GM12878 (cell line): ENCODE measurements at regions not wholly inside any gene's neighbourhood (a gene's known extent, or its start where the extent isn't known, plus 50 kb on each side); places are given as distances from the start of the nearest gene placed in this dataset.

Experiments
- ATAC-seq: fragments of 200-7000 bp; cut with Tn5 transposase; 3 replicates; pipeline ENCODE4 v1.9.1; 2020; ENCODE audit warnings: mild to moderate bottlenecking, moderate library complexity
- BruUV-seq: library from RNA; stranded (reverse); fragments of 400-500 nt; replicated peaks from 2 replicates; lab custom pipeline; 2021; lab: Mats Ljungman, UMichigan
- CTCF ChIA-PET: fragments of 300-600 bp; sonication (Branson Sonifier 250); formaldehyde crosslinking; extraction: SDS; loops from one replicate; lab custom pipeline; 2021; ENCODE audit warnings: inconsistent platforms; lab: Yijun Ruan, JAX
- POLR2A ChIA-PET: fragments of 350-600 bp; formaldehyde crosslinking; extraction: SDS; loops from one replicate; lab custom pipeline; 2021; ENCODE audit warnings: inconsistent platforms; lab: Charles Lee
- RAD21 ChIA-PET: fragments of 300-600 bp; sonication (Branson Sonifier 250); formaldehyde crosslinking; loops from one replicate; lab custom pipeline; 2023; ENCODE audit warnings: antibody characterized with exemption; ENCODE audit not compliant: unreplicated experiment; lab: Charles Lee
- SMC1A ChIA-PET: fragments of 300-600 bp; sonication (Branson Sonifier 250); formaldehyde crosslinking; loops from one replicate; lab custom pipeline; 2023; ENCODE audit not compliant: unreplicated experiment, uncharacterized antibody; lab: Charles Lee
- DNase-seq: peaks from one replicate; pipeline ENCODE4 v3.0.0-alpha.2; 2011; ENCODE audit warnings: low read depth, low spot score
- FAIRE-seq: peaks from 3 replicates; lab custom pipeline; 2011; peaks lifted over from hg19 to GRCh38; lab: Jason Lieb, UNC
- H2AFZ ChIP-seq: 2 replicates; pipeline ENCODE4 v1.6.0; 2011; ENCODE audit warnings: low read depth, low read length, control low read depth; ENCODE audit not compliant: control insufficient read depth
- H3K27ac ChIP-seq: 2 replicates; pipeline ENCODE4 v1.5.1; 2011; ENCODE audit warnings: control low read depth; ENCODE audit not compliant: control insufficient read depth, insufficient read depth
- H3K27me3 ChIP-seq, 2 experiments: replicated peaks in 1 of 2; 2 replicates each; pipeline versions ENCODE4 v1.6.0 to v1.6.1; 2011; ENCODE audit warnings: low read length in 1 of 2; ENCODE audit not compliant: control insufficient read depth in 2 of 2, insufficient read depth in 2 of 2
- H3K36me3 ChIP-seq, 2 experiments: 2 replicates each; pipeline ENCODE4 v1.5.1; 2011; ENCODE audit warnings: low read length in 1 of 2; ENCODE audit not compliant: control insufficient read depth in 2 of 2, insufficient read depth in 2 of 2
- H3K4me1 ChIP-seq: 2 replicates; pipeline ENCODE4 v1.6.1; 2011; ENCODE audit warnings: mild to moderate bottlenecking, low read length, moderate library complexity, mixed read lengths; ENCODE audit not compliant: control insufficient read depth, insufficient read depth
- H3K4me2 ChIP-seq: 2 replicates; pipeline ENCODE4 v1.6.0; 2011; ENCODE audit warnings: control low read depth; ENCODE audit not compliant: control insufficient read depth, insufficient read depth
- H3K4me3 ChIP-seq: fragments of 200-600 bp; sonication (generic); 2 replicates; pipeline ENCODE4 v1.5.1; 2016
- H3K79me2 ChIP-seq: 2 replicates; pipeline ENCODE4 v1.6.0; 2011; ENCODE audit warnings: low read length; ENCODE audit not compliant: control insufficient read depth, insufficient read depth
- H3K9ac ChIP-seq: 2 replicates; pipeline ENCODE4 v1.8.0; 2011; ENCODE audit warnings: low read length, control low read depth, mixed read lengths; ENCODE audit not compliant: control insufficient read depth, insufficient read depth
- H3K9me3 ChIP-seq: replicated peaks from 3 replicates; pipeline ENCODE4 v1.5.1; 2011; ENCODE audit warnings: mild to moderate bottlenecking, low read length; ENCODE audit not compliant: control insufficient read depth, insufficient read depth
- H4K20me1 ChIP-seq: 2 replicates; pipeline ENCODE4 v1.6.0; 2011; ENCODE audit not compliant: control insufficient read depth, insufficient read depth
- CEBPB ChIP-seq, 2 experiments: fragments of 150-350 bp in 1 of 2; IDR thresholded peaks; 2 replicates each; pipeline ENCODE4 v1.6.1; 2012 to 2014; ENCODE audit warnings: low read depth in 2 of 2, low read length in 2 of 2, borderline replicate concordance in 1 of 2, inconsistent platforms in 1 of 2
- CREB1 ChIP-seq: IDR thresholded peaks from 2 replicates; pipeline ENCODE4 v1.6.1; 2012; ENCODE audit warnings: low read depth, mild to moderate bottlenecking, inconsistent platforms
- EZH2 ChIP-seq: IDR thresholded peaks from 2 replicates; pipeline ENCODE4 v1.6.1; 2012; ENCODE audit warnings: low read depth, mild to moderate bottlenecking, control low read depth, inconsistent platforms, low read length, borderline replicate concordance; ENCODE audit not compliant: control insufficient read depth
- FOS ChIP-seq: IDR thresholded peaks from 3 replicates; pipeline ENCODE4 v1.6.1; 2011; ENCODE audit warnings: borderline replicate concordance; ENCODE audit not compliant: insufficient read length; ENCODE audit errors: extremely low read depth
- HDAC6 ChIP-seq: fragments of 200-600 bp; sonication (generic); IDR thresholded peaks from one replicate; pipeline ENCODE4 v1.8.0; 2017; ENCODE audit warnings: antibody characterized with exemption; ENCODE audit not compliant: unreplicated experiment
- IRF4 ChIP-seq: IDR thresholded peaks from 2 replicates; pipeline ENCODE4 v1.6.1; 2011; ENCODE audit warnings: low read depth, low read length
- NFXL1 ChIP-seq: fragments of 450-650 bp; IDR thresholded peaks from 2 replicates; pipeline ENCODE4 v1.6.1; 2017; ENCODE audit warnings: antibody characterized with exemption, mild to moderate bottlenecking, borderline replicate concordance
- SUZ12 ChIP-seq: fragments of 200-600 bp; sonication (generic); IDR thresholded peaks from one replicate; pipeline ENCODE4 v1.6.1; 2018; ENCODE audit warnings: antibody characterized with exemption, mild to moderate bottlenecking; ENCODE audit not compliant: unreplicated experiment
- TCF12 ChIP-seq: IDR thresholded peaks from 2 replicates; pipeline ENCODE4 v1.6.1; 2011; ENCODE audit warnings: low read depth, mild to moderate bottlenecking, low read length
- ZZZ3 ChIP-seq: IDR thresholded peaks from 2 replicates; pipeline ENCODE4 v1.6.1; 2011; ENCODE audit warnings: low read depth; ENCODE audit not compliant: control insufficient read depth, insufficient read length
- WGBS: methylation state at CpG from one replicate; pipeline ENCODE4 v1.1.6; 2016; ENCODE audit warnings: low lambda C conversion rate; ENCODE audit not compliant: insufficient replicate concordance, insufficient coverage; ENCODE audit errors: missing lambda C conversion rate; 5-methylcytosine and 5-hydroxymethylcytosine counted together
- in situ Hi-C: fragments of 300-500 bp; cut with MboI; formaldehyde crosslinking; loops from 9 replicates; pipeline ENCODE4 v1.14.3; 2018; ENCODE audit warnings: mixed read lengths
- intact Hi-C: fragments of 100-400 bp; cut with micrococcal nuclease; formaldehyde crosslinking; loops from one replicate; pipeline ENCODE4 v1.14.2; 2022; ENCODE audit not compliant: unreplicated experiment
- TF ChIP-seq, protein P1 (sequence below): fragments of 450-650 bp; IDR thresholded peaks from 2 replicates; pipeline ENCODE4 v1.6.1; 2017; ENCODE audit warnings: mild to moderate bottlenecking, moderate library complexity
- TF ChIP-seq, protein P2 (sequence below): fragments of 450-650 bp; formaldehyde crosslinking; IDR thresholded peaks from 2 replicates; pipeline ENCODE4 v1.5.0; 2022; ENCODE audit warnings: mild to moderate bottlenecking, missing genetic modification characterization
- TF ChIP-seq, protein P3 (sequence below), 3 experiments: IDR thresholded peaks in 2 of 3; conservative IDR thresholded peaks in 1 of 3; 2 replicates each; pipeline ENCODE4 v1.5.1; 2011; ENCODE audit warnings: low read depth in 3 of 3, low read length in 3 of 3, mild to moderate bottlenecking in 3 of 3, control low read depth in 2 of 3, moderate library complexity in 2 of 3, inconsistent platforms in 1 of 3, mixed read lengths in 1 of 3; ENCODE audit not compliant: control insufficient read depth in 2 of 3, insufficient read depth in 1 of 3; ENCODE audit errors: extremely low read depth in 1 of 3

DNA sequence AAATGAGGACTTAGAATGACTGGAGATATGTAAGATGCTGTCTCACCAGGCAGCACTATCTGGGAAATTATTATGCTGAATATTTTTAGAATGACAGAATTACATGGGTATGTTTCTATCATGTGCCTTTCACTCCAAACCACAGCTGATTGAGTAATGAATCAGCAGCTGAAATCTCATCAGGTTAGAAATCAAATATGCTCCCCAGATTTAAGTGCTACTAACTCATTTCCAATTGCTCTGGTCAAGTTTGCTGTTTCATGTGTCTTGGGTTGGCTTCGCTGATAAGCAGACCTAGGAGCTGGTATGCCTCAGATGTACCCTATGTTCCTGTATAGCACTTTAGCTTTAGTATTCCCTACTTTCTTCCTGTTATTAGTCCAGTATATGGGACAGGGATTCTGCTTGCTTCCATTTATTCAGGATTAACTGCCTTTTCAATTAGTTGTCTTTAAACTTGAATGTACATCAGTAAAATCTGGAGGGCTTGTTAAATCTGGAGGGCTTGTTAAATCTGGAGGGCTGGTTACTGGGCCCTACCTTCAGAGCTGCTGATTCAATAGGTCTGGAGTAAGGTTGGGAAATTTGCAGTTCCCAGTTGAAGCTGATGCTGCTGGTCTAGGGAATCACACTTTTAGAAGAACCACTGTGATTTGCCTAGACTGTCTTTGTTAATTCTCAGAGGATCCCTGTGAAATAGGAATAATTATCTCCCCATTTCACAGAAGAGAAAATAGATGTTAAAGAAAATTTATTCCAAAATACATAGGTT lies 172.9 kb downstream of the DKK1 start:
- no peak overlapping the region for H2AFZ ChIP-seq
- no peak for ATAC-seq
- H3K27me3 ChIP-seq: no peaks in the 10 kb centered on the region
- no TSS peak for BruUV-seq
- H3K27ac ChIP-seq: no peak overlapping the region
- no peaks in the 10 kb centered on the region for H4K20me1 ChIP-seq
- no peak overlapping the region for H3K4me3 ChIP-seq
- ChIA-PET CTCF (interaction anchor here (0.5 to 7.3 kb wide), 6 partner anchors 16 to 242 kb away, joined by 3 to 61 read pairs (median 3); no protein-coding TSS in a partner anchor), SMC1A (interaction anchor here (0.5 to 1.3 kb wide), 4 partner anchors 74 to 1618 kb away, joined by 3 read pairs; no protein-coding TSS in a partner anchor), RAD21 (interaction anchor here (0.9 kb wide), 1 partner anchor 178 kb away, joined by 4 read pairs; no protein-coding TSS in a partner anchor), POLR2A (no interaction called here)
- no peaks in the 10 kb centered on the region for H3K36me3 ChIP-seq
- no peaks in the 10 kb centered on the region for H3K79me2 ChIP-seq
- H3K9me3 ChIP-seq: no peaks in the 10 kb centered on the region
- FAIRE-seq: no peak
- DNase-seq: no peak
- WGBS: 20% methylated on average over 1 of the region's 1 CpG
- no peak overlapping the region for H3K9ac ChIP-seq
- H3K4me1 ChIP-seq: no peaks in the 10 kb centered on the region
- intact Hi-C loops (no loop called here), in situ Hi-C loops (loop anchor here (10.0 kb wide), 1 partner anchor 172 kb away; the partner anchor contains the start of gene DKK1)
- H3K4me2 ChIP-seq: no peak overlapping the region
- TF ChIP-seq EZH2: no peak
- no peak for TF ChIP-seq NFXL1
- TF ChIP-seq HDAC6: no peak
- TF ChIP-seq TCF12: no peak
- TF ChIP-seq CEBPB (IDR thresholded peaks at IDR 0.05; ENCODE audit: borderline replicate concordance in 1 of 2, low read depth in 2 of 2, low read length in 2 of 2): no peak
- no peak for TF ChIP-seq CREB1
- TF ChIP-seq, protein P1, sequence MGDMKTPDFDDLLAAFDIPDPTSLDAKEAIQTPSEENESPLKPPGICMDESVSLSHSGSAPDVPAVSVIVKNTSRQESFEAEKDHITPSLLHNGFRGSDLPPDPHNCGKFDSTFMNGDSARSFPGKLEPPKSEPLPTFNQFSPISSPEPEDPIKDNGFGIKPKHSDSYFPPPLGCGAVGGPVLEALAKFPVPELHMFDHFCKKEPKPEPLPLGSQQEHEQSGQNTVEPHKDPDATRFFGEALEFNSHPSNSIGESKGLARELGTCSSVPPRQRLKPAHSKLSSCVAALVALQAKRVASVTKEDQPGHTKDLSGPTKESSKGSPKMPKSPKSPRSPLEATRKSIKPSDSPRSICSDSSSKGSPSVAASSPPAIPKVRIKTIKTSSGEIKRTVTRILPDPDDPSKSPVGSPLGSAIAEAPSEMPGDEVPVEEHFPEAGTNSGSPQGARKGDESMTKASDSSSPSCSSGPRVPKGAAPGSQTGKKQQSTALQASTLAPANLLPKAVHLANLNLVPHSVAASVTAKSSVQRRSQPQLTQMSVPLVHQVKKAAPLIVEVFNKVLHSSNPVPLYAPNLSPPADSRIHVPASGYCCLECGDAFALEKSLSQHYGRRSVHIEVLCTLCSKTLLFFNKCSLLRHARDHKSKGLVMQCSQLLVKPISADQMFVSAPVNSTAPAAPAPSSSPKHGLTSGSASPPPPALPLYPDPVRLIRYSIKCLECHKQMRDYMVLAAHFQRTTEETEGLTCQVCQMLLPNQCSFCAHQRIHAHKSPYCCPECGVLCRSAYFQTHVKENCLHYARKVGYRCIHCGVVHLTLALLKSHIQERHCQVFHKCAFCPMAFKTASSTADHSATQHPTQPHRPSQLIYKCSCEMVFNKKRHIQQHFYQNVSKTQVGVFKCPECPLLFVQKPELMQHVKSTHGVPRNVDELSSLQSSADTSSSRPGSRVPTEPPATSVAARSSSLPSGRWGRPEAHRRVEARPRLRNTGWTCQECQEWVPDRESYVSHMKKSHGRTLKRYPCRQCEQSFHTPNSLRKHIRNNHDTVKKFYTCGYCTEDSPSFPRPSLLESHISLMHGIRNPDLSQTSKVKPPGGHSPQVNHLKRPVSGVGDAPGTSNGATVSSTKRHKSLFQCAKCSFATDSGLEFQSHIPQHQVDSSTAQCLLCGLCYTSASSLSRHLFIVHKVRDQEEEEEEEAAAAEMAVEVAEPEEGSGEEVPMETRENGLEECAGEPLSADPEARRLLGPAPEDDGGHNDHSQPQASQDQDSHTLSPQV: no peak
- no peak for TF ChIP-seq SUZ12
- no peak for TF ChIP-seq ZZZ3
- TF ChIP-seq, protein P2, sequence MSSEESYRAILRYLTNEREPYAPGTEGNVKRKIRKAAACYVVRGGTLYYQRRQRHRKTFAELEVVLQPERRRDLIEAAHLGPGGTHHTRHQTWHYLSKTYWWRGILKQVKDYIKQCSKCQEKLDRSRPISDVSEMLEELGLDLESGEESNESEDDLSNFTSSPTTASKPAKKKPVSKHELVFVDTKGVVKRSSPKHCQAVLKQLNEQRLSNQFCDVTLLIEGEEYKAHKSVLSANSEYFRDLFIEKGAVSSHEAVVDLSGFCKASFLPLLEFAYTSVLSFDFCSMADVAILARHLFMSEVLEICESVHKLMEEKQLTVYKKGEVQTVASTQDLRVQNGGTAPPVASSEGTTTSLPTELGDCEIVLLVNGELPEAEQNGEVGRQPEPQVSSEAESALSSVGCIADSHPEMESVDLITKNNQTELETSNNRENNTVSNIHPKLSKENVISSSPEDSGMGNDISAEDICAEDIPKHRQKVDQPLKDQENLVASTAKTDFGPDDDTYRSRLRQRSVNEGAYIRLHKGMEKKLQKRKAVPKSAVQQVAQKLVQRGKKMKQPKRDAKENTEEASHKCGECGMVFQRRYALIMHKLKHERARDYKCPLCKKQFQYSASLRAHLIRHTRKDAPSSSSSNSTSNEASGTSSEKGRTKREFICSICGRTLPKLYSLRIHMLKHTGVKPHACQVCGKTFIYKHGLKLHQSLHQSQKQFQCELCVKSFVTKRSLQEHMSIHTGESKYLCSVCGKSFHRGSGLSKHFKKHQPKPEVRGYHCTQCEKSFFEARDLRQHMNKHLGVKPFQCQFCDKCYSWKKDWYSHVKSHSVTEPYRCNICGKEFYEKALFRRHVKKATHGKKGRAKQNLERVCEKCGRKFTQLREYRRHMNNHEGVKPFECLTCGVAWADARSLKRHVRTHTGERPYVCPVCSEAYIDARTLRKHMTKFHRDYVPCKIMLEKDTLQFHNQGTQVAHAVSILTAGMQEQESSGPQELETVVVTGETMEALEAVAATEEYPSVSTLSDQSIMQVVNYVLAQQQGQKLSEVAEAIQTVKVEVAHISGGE (CRISPR knock-in tag): no peak
- no peak for TF ChIP-seq FOS
- TF ChIP-seq, protein P3, sequence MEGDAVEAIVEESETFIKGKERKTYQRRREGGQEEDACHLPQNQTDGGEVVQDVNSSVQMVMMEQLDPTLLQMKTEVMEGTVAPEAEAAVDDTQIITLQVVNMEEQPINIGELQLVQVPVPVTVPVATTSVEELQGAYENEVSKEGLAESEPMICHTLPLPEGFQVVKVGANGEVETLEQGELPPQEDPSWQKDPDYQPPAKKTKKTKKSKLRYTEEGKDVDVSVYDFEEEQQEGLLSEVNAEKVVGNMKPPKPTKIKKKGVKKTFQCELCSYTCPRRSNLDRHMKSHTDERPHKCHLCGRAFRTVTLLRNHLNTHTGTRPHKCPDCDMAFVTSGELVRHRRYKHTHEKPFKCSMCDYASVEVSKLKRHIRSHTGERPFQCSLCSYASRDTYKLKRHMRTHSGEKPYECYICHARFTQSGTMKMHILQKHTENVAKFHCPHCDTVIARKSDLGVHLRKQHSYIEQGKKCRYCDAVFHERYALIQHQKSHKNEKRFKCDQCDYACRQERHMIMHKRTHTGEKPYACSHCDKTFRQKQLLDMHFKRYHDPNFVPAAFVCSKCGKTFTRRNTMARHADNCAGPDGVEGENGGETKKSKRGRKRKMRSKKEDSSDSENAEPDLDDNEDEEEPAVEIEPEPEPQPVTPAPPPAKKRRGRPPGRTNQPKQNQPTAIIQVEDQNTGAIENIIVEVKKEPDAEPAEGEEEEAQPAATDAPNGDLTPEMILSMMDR (IDR thresholded peaks at IDR 0.05 in 2 of 3, conservative IDR thresholded peaks at IDR 0.05 in 1 of 3; ENCODE audit: control insufficient read depth in 2 of 3, extremely low read depth in 1 of 3, insufficient read depth in 1 of 3, low read depth in 3 of 3, low read length in 3 of 3): no peak
- no peak for TF ChIP-seq IRF4
